Parathyroid adenoma (tissue), 2 donors: ENCODE measurements at regions not wholly inside any gene's neighbourhood (a gene's known extent, or its start where the extent isn't known, plus 50 kb on each side); places are given as distances from the start of the nearest gene placed in this dataset.

Experiments used
- H2AFZ ChIP-seq: fragments of 300-600 bp; sonication (generic); one replicate; pipeline ENCODE4 v1.7.0; 2017; ENCODE audit warnings: antibody characterized with exemption, mild to moderate bottlenecking
- H3K27ac ChIP-seq: fragments of 300-600 bp; sonication (generic); one replicate; pipeline ENCODE4 v1.7.0; 2017
- H3K27me3 ChIP-seq: fragments of 300-600 bp; sonication (generic); one replicate; pipeline ENCODE4 v1.7.0; 2017; ENCODE audit warnings: low read length; ENCODE audit not compliant: control insufficient read depth, insufficient read depth
- H3K36me3 ChIP-seq: fragments of 300-600 bp; sonication (generic); one replicate; pipeline ENCODE4 v1.7.0; 2017; ENCODE audit warnings: low read length; ENCODE audit not compliant: control insufficient read depth, insufficient read depth
- H3K4me1 ChIP-seq: fragments of 300-600 bp; sonication (generic); one replicate; pipeline ENCODE4 v1.7.0; 2017; ENCODE audit warnings: control low read depth
- H3K4me2 ChIP-seq: fragments of 300-600 bp; sonication (generic); one replicate; pipeline ENCODE4 v1.7.0; 2017; ENCODE audit warnings: low read length
- H3K4me3 ChIP-seq: fragments of 300-600 bp; sonication (generic); one replicate; pipeline ENCODE4 v1.7.0; 2017; ENCODE audit warnings: low read depth, low read length
- H3K79me2 ChIP-seq: fragments of 300-600 bp; sonication (generic); one replicate; pipeline ENCODE4 v1.7.0; 2017; ENCODE audit warnings: control low read depth
- H3K9ac ChIP-seq: fragments of 300-600 bp; sonication (generic); one replicate; pipeline ENCODE4 v1.7.0; 2017; ENCODE audit warnings: mild to moderate bottlenecking
- H3K9me3 ChIP-seq: fragments of 300-600 bp; sonication (generic); one replicate; pipeline ENCODE4 v1.7.0; 2017; ENCODE audit warnings: low read length; ENCODE audit not compliant: control insufficient read depth
- CTCF ChIP-seq: fragments of 300-600 bp; sonication (generic); IDR thresholded peaks from one replicate; pipeline ENCODE4 v1.7.0; 2017; ENCODE audit warnings: antibody characterized with exemption, mild to moderate bottlenecking
- donor health status: primary hyperparathyroidism.

- no peaks in the 10 kb centered on the region for H3K27me3 ChIP-seq
- H3K4me1 ChIP-seq = no peaks in the 10 kb centered on the region
- H3K9me3 ChIP-seq = no peaks in the 10 kb centered on the region
- no peak overlapping the region for H3K4me3 ChIP-seq
- no peaks in the 10 kb centered on the region for H3K36me3 ChIP-seq
- no peak overlapping the region for H3K27ac ChIP-seq
- no peak overlapping the region for H3K4me2 ChIP-seq
- H3K9ac ChIP-seq = no peak overlapping the region
- H2AFZ ChIP-seq = no peak overlapping the region
- no peak for TF ChIP-seq CTCF
- no peaks in the 10 kb centered on the region for H3K79me2 ChIP-seq
These were observed 137.1 kb upstream of the APP start for GRCh38 chr21:26307640-26308039.

- no peak overlapping the region for H3K4me3 ChIP-seq
- no peaks in the 10 kb centered on the region for H3K9me3 ChIP-seq
- H3K36me3 ChIP-seq = no peaks in the 10 kb centered on the region
- TF ChIP-seq CTCF = no peak
- no peaks in the 10 kb centered on the region for H3K4me1 ChIP-seq
- H3K4me2 ChIP-seq = no peak overlapping the region
- no peaks in the 10 kb centered on the region for H3K27me3 ChIP-seq
- H3K27ac ChIP-seq = no peak overlapping the region
- H2AFZ ChIP-seq = no peak overlapping the region
- H3K79me2 ChIP-seq = no peaks in the 10 kb centered on the region
- H3K9ac ChIP-seq = no peak overlapping the region
These were observed 127.3 kb upstream of the APP start for GRCh38 chr21:26297851-26298250.

- no peak overlapping the region for H3K27ac ChIP-seq
- no peaks in the 10 kb centered on the region for H3K79me2 ChIP-seq
- H3K27me3 ChIP-seq = no peaks in the 10 kb centered on the region
- no peak overlapping the region for H2AFZ ChIP-seq
- no peak for TF ChIP-seq CTCF
- H3K4me3 ChIP-seq = no peak overlapping the region
- no peaks in the 10 kb centered on the region for H3K9me3 ChIP-seq
- no peak overlapping the region for H3K4me2 ChIP-seq
- no peak overlapping the region for H3K9ac ChIP-seq
- H3K36me3 ChIP-seq = no peaks in the 10 kb centered on the region
- H3K4me1 ChIP-seq = no peaks in the 10 kb centered on the region
These were observed 122.8 kb upstream of the APP start for GRCh38 chr21:26293141-26293946.

GRCh38 chr21:26288026-26288425 lies 117.5 kb upstream of the APP start:
- H3K27ac ChIP-seq = no peak overlapping the region
- H3K4me3 ChIP-seq = no peak overlapping the region
- H2AFZ ChIP-seq = no peak overlapping the region
- no peak for TF ChIP-seq CTCF
- H3K27me3 ChIP-seq = no peaks in the 10 kb centered on the region
- no peaks in the 10 kb centered on the region for H3K36me3 ChIP-seq
- no peaks in the 10 kb centered on the region for H3K79me2 ChIP-seq
- no peaks in the 10 kb centered on the region for H3K9me3 ChIP-seq
- H3K9ac ChIP-seq = no peak overlapping the region
- no peaks in the 10 kb centered on the region for H3K4me1 ChIP-seq
- H3K4me2 ChIP-seq = no peak overlapping the region

GRCh38 chr21:26284531-26284930 lies 114.0 kb upstream of the APP start:
- Histone ChIP-seq H3K4me2 (no peak overlapping the region), H3K36me3 (no peaks in the 10 kb centered on the region), H3K27ac (no peak overlapping the region), H3K9ac (no peak overlapping the region), H2AFZ (no peak overlapping the region), H3K79me2 (no peaks in the 10 kb centered on the region), H3K9me3 (no peaks in the 10 kb centered on the region), H3K4me3 (no peak overlapping the region), H3K4me1 (no peaks in the 10 kb centered on the region), H3K27me3 (no peaks in the 10 kb centered on the region)
- no peak for TF ChIP-seq CTCF
